Bone marrow (tissue), 2 donors: ENCODE measurements at regions not wholly inside any gene's neighbourhood (a gene's known extent, or its start where the extent isn't known, plus 50 kb on each side); places are given as distances from the start of the nearest gene placed in this dataset.
"Not testable (repeated sequence)": the region's sequence is repeated elsewhere in the genome, so short reads cannot be mapped to it uniquely, and the experiment has no call there.

Experiments used
- DNase-seq, 2 donors: peaks; one replicate each; lab custom pipeline; 2025; lab: John Stamatoyannopoulos, UW

- no peak for DNase-seq
Observed at GRCh38 chr1:105137543-105138457, 1388.1 kb downstream of the AMY1C start.

GRCh38 chr1:105138458-105138893 lies 1388.8 kb downstream of the AMY1C start:
- no peak for DNase-seq

- DNase-seq: no peak
Observed at GRCh38 chr1:105172788-105173187, 1423.1 kb downstream of the AMY1C start.

- no peak for DNase-seq
Observed at GRCh38 chr1:105180789-105181188, 1431.1 kb downstream of the AMY1C start.

- no peak for DNase-seq
Observed at GRCh38 chr1:105204836-105205371, 1455.2 kb downstream of the AMY1C start.

GRCh38 chr1:105208581-105208980 lies 1458.9 kb downstream of the AMY1C start:
- no peak for DNase-seq

GRCh38 chr1:105210747-105211146 lies 1461.0 kb downstream of the AMY1C start:
- no peak for DNase-seq

- no peak for DNase-seq
Observed at GRCh38 chr1:105231378-105231777, 1481.7 kb downstream of the AMY1C start.

GRCh38 chr1:105243411-105243810 lies 1493.7 kb downstream of the AMY1C start:
- no peak for DNase-seq

GRCh38 chr1:105243969-105244368 lies 1494.3 kb downstream of the AMY1C start:
- no peak for DNase-seq

GRCh38 chr1:105254906-105255305 lies 1505.2 kb downstream of the AMY1C start:
- DNase-seq: no peak

GRCh38 chr1:105260001-105260400 lies 1510.3 kb downstream of the AMY1C start:
- DNase-seq: no peak

- DNase-seq: no peak
Observed at GRCh38 chr1:105270966-105271365, 1521.3 kb downstream of the AMY1C start.

- DNase-seq: not testable (repeated sequence)
Observed at GRCh38 chr1:105272376-105272775, 1522.7 kb downstream of the AMY1C start.

GRCh38 chr1:105294838-105295237 lies 1545.1 kb downstream of the AMY1C start:
- DNase-seq: no peak

GRCh38 chr1:105310063-105310462 lies 1560.4 kb downstream of the AMY1C start:
- no peak for DNase-seq

GRCh38 chr1:105317976-105318375 lies 1568.3 kb downstream of the AMY1C start:
- DNase-seq: no peak

GRCh38 chr1:105326886-105327285 lies 1577.2 kb downstream of the AMY1C start:
- DNase-seq: no peak

- no peak for DNase-seq
Observed at GRCh38 chr1:105337420-105337819, 1587.7 kb downstream of the AMY1C start.

- DNase-seq: no peak
Observed at GRCh38 chr1:105343317-105343716, 1593.6 kb downstream of the AMY1C start.

- no peak for DNase-seq
Observed at GRCh38 chr1:105359457-105359856, 1609.8 kb downstream of the AMY1C start.

GRCh38 chr1:105362438-105362837 lies 1612.7 kb downstream of the AMY1C start:
- no peak for DNase-seq

GRCh38 chr1:105368446-105368845 lies 1618.7 kb downstream of the AMY1C start:
- DNase-seq: no peak
